H1 (cell line): ENCODE measurements at regions not wholly inside any gene's neighbourhood (a gene's known extent, or its start where the extent isn't known, plus 50 kb on each side); places are given as distances from the start of the nearest gene placed in this dataset.
"Not testable (repeated sequence)": the region's sequence is repeated elsewhere in the genome, so short reads cannot be mapped to it uniquely, and the experiment has no call there.

Experiments used
- CTCF ChIP-seq, 3 experiments: IDR thresholded peaks; 1 replicate in 2 of 3; 2 replicates in 1 of 3; pipeline versions ENCODE4 v1.5.1 to v1.6.1; 2011; ENCODE audit warnings: low read length in 3 of 3, mild to moderate bottlenecking in 3 of 3, inconsistent platforms in 2 of 3, low read depth in 1 of 3, moderate library complexity in 1 of 3; ENCODE audit not compliant: insufficient read depth in 1 of 3; ENCODE audit errors: control extremely low read depth in 1 of 3
- PHF8 ChIP-seq: fragments of 200-600 bp; sonication (generic); conservative IDR thresholded peaks from 2 replicates; pipeline ENCODE4 v1.7.1; 2012; ENCODE audit warnings: low read depth, mild to moderate bottlenecking, inconsistent platforms, low read length, moderate library complexity
- POLR2A ChIP-seq, 2 experiments: IDR thresholded peaks; 1 replicate in 1 of 2; 2 replicates in 1 of 2; pipeline ENCODE4 v1.6.1; 2011; ENCODE audit warnings: low read depth in 2 of 2, low read length in 2 of 2, mild to moderate bottlenecking in 2 of 2; ENCODE audit errors: control extremely low read depth in 1 of 2
- SP1 ChIP-seq: IDR thresholded peaks from 2 replicates; pipeline ENCODE4 v1.6.1; 2011; ENCODE audit warnings: low read depth, low read length

DNA sequence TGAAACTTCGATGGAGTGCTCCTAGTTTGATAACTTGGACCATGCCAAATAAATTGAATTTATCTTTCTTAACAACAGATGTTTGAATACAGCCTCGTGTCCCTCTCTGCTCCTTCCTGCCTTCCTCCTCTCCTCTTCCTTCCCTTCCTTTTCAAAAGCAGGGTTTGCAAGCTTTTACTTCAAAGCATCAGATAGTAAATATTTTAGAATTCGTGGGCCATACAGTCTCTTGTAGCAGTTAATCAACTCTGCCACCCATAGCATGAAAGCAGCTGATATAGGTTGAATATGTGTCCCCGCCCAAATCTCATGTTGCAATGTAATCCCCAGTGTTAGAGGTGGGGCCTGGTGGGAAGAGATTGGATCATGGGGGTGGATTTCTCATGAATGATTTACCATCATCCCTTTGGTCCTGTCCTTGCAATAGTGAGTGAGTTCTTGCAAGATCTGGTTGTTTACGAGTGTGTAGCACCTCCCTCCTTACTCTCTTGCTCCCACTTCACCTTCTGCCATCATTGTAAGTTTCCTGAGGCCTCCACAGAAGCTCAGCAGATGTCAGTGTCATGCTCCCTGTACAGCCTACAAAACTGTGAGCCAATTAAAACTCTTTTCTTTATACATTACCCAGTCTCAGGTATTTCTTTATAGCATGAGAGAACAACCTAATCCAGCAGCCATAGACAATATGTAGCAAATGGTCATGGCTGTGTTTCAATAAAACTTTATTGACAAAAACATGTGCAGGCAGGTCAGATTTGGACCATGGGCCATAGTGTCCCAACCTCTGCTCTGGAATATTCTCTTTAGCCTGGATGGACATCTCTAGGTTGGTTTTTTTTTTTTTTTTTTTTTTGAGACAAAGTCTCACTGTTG, 102.8 kb downstream of the ALG1L2 start:
- not testable (repeated sequence) for TF ChIP-seq SP1; POLR2A (IDR thresholded peaks at IDR 0.05; ENCODE audit: control extremely low read depth in 1 of 2, low read depth in 2 of 2, low read length in 2 of 2); CTCF (IDR thresholded peaks at IDR 0.05; ENCODE audit: control extremely low read depth in 1 of 3, insufficient read depth in 1 of 3, low read depth in 1 of 3, low read length in 3 of 3); PHF8
